ENCODE measurements at regions not wholly inside any gene's neighbourhood (a gene's known extent, or its start where the extent isn't known, plus 50 kb on each side); places are given as distances from the start of the nearest gene placed in this dataset.

DNA sequence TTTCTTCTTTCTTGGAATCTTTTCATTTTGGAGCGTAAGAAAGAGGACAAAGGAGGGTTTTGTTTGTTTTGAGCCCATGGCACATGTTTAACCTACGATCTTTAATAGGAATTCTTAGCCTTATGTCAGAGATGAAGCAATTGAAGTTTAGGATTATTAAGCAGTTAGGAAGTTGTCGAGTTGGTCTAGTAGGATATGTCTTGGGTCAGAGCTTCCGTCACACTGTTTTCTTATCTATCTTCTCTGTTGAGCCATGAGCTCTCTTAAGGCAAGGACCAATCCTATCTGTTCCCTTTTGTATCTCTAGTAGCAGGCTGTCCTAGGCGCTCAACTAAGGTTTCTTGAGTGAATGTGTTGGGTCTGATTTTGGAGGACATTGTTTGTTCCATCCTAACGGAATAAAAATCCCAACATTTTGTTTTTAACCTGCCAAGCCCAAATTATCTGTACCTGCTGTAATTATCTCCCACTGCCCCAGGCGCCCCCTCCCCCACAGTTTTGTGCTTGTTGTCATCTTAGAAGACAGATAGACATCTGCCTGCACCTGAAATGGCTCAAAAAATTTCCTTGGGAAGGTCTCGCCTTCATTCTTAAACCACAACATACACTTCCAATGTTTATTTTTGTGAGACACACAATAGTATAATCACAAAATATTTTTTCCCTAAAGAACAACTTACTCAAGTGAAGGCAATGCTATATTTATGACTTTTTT is 95.3 kb upstream of the GADD45A start:
- Histone ChIP-seq H3K27me3 (ENCODE audit: control insufficient read depth in 1 of 2, insufficient read depth in 2 of 2, low read length in 2 of 2) (no peaks in the 10 kb centered on the region), H3K27ac (ENCODE audit: low read depth in 1 of 2, low read length in 2 of 2) (no peak overlapping the region), H3K9me3 (ENCODE audit: control insufficient read depth in 1 of 2, insufficient read depth in 1 of 2, low read length in 2 of 2) (no peaks in the 10 kb centered on the region), H3K4me1 (ENCODE audit: insufficient read depth, low read length) (no peaks in the 10 kb centered on the region), H3K36me3 (ENCODE audit: insufficient read depth, low read length) (no peaks in the 10 kb centered on the region), H3K4me3 (ENCODE audit: low read length) (no peak overlapping the region)
- H3K4me1 Mint-ChIP-seq (ENCODE audit: low read depth): no peaks in the 10 kb centered on the region
- H3K36me3 Mint-ChIP-seq (ENCODE audit: low read depth): no peaks in the 10 kb centered on the region
- no peaks in the 10 kb centered on the region for H3K27me3 Mint-ChIP-seq
- DNase-seq: no peak
- no peak overlapping the region for H3K4me3 Mint-ChIP-seq
- intact Hi-C loops (cut with DNase I, micrococcal nuclease): no loop called here
- ChIA-PET CTCF (no interaction called here), POLR2A (no interaction called here)
- no peak overlapping the region for H3K27ac Mint-ChIP-seq
- TF ChIP-seq, protein P1, sequence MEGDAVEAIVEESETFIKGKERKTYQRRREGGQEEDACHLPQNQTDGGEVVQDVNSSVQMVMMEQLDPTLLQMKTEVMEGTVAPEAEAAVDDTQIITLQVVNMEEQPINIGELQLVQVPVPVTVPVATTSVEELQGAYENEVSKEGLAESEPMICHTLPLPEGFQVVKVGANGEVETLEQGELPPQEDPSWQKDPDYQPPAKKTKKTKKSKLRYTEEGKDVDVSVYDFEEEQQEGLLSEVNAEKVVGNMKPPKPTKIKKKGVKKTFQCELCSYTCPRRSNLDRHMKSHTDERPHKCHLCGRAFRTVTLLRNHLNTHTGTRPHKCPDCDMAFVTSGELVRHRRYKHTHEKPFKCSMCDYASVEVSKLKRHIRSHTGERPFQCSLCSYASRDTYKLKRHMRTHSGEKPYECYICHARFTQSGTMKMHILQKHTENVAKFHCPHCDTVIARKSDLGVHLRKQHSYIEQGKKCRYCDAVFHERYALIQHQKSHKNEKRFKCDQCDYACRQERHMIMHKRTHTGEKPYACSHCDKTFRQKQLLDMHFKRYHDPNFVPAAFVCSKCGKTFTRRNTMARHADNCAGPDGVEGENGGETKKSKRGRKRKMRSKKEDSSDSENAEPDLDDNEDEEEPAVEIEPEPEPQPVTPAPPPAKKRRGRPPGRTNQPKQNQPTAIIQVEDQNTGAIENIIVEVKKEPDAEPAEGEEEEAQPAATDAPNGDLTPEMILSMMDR (IDR thresholded peaks at IDR 0.05): no peak
- no peaks in the 10 kb centered on the region for H3K9me3 Mint-ChIP-seq
- no peak for ATAC-seq (ENCODE audit: poor library complexity)

DNA sequence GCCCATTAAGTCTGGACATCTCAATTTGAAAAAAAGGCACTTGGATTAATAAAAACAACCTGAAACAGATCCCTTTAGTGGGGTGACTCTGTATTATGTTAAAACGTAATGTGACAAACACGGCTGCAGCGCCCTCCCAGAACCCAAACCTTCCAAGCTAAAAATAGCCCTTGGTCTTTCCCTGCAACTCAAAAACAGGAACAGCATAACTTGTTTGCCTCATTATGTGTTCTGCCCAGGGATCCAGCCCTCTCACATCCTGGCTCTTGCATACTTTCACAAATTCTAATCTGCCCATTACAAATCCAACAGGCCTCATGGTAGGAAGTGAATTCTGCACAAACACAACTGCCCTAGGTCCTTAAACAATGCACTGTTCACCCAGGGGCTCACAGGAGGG is 94.7 kb upstream of the GADD45A start:
- no peak overlapping the region for H3K27ac ChIP-seq (ENCODE audit: low read depth in 1 of 2, low read length in 2 of 2)
- Mint-ChIP-seq H3K4me1 (ENCODE audit: low read depth) (no peaks in the 10 kb centered on the region), H3K4me3 (no peak overlapping the region), H3K9me3 (no peaks in the 10 kb centered on the region), H3K27ac (no peak overlapping the region), H3K36me3 (ENCODE audit: low read depth) (no peaks in the 10 kb centered on the region), H3K27me3 (no peaks in the 10 kb centered on the region)
- H3K4me3 ChIP-seq (ENCODE audit: low read length): no peak overlapping the region
- ATAC-seq (ENCODE audit: poor library complexity) (no peak), DNase-seq (peak in 2 of 14 experiments; percentile 16 to 17)
- H3K9me3 ChIP-seq (ENCODE audit: control insufficient read depth in 1 of 2, insufficient read depth in 1 of 2, low read length in 2 of 2): no peaks in the 10 kb centered on the region
- ChIA-PET POLR2A (no interaction called here), CTCF (no interaction called here)
- TF ChIP-seq, protein P1 (IDR thresholded peaks at IDR 0.05): no peak
- no peaks in the 10 kb centered on the region for H3K27me3 ChIP-seq (ENCODE audit: control insufficient read depth in 1 of 2, insufficient read depth in 2 of 2, low read length in 2 of 2)
- no peaks in the 10 kb centered on the region for H3K36me3 ChIP-seq (ENCODE audit: insufficient read depth, low read length)
- H3K4me1 ChIP-seq (ENCODE audit: insufficient read depth, low read length): no peaks in the 10 kb centered on the region
- intact Hi-C loops (cut with DNase I, micrococcal nuclease): no loop called here

DNA sequence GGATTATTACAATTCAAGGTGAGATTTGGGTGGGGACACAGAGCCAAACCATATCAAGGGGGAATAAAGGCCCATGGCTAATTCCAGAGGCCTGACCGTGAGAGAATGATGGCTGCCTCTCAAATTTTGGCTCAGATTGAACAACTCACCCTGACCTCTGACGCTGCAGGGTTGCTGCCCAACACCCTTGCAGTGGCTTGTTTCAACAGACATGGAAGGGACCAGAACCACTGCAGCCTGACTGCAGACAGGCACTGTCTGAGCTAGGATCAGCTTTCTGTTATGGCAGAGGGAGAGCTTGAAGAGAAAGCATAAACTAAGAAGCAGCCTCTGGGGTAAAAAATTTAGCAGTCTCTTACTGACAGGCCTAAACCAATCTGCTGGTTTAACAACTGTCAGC is 90.2 kb upstream of the GADD45A start:
- no peak for ATAC-seq (ENCODE audit: poor library complexity)
- no peak for DNase-seq
- no peaks in the 10 kb centered on the region for H3K9me3 Mint-ChIP-seq
- no peaks in the 10 kb centered on the region for H3K4me1 ChIP-seq (ENCODE audit: insufficient read depth, low read length)
- intact Hi-C loops (cut with DNase I, micrococcal nuclease): no loop called here
- H3K4me3 ChIP-seq (ENCODE audit: low read length): no peak overlapping the region
- H3K9me3 ChIP-seq (ENCODE audit: control insufficient read depth in 1 of 2, insufficient read depth in 1 of 2, low read length in 2 of 2): peaks cover 0 to 4% of the 10 kb centered on the region in 2 experiments
- H3K36me3 Mint-ChIP-seq (ENCODE audit: low read depth): no peaks in the 10 kb centered on the region
- H3K27me3 Mint-ChIP-seq: no peaks in the 10 kb centered on the region
- H3K27ac Mint-ChIP-seq: no peak overlapping the region
- ChIA-PET POLR2A (no interaction called here), CTCF (no interaction called here)
- TF ChIP-seq, protein P1 (IDR thresholded peaks at IDR 0.05): no peak
- H3K4me3 Mint-ChIP-seq: no peak overlapping the region
- no peaks in the 10 kb centered on the region for H3K36me3 ChIP-seq (ENCODE audit: insufficient read depth, low read length)
- no peaks in the 10 kb centered on the region for H3K4me1 Mint-ChIP-seq (ENCODE audit: low read depth)
- H3K27me3 ChIP-seq (ENCODE audit: control insufficient read depth in 1 of 2, insufficient read depth in 2 of 2, low read length in 2 of 2): no peaks in the 10 kb centered on the region
- no peak overlapping the region for H3K27ac ChIP-seq (ENCODE audit: low read depth in 1 of 2, low read length in 2 of 2)

All from CD4-positive, alpha-beta T cell (primary cell).